T-cell (primary cell): ENCODE measurements at regions not wholly inside any gene's neighbourhood (a gene's known extent, or its start where the extent isn't known, plus 50 kb on each side); places are given as distances from the start of the nearest gene placed in this dataset.

Experiments used
- ATAC-seq, 4 experiments: fragments of 200-7000 bp in 3 of 4; fragments of 150-1000 bp in 1 of 4; cut with Tn5 transposase; replicated peaks in 1 of 4; 1 replicate in 3 of 4; 2 replicates in 1 of 4; pipeline ENCODE4 v1.10.0; 2021; ENCODE audit warnings: moderate library complexity in 3 of 4, mild to moderate bottlenecking in 2 of 4, moderate number of reproducible peaks in 1 of 4
- CTCF ChIA-PET, 2 donors: fragments of 300-600 bp; sonication (Branson Sonifier 250); formaldehyde crosslinking; loops; one replicate each; lab custom pipeline; 2022; ENCODE audit warnings: antibody characterized with exemption in 2 of 2; lab: Charles Lee
- POLR2A ChIA-PET, 2 donors: fragments of 300-600 bp; sonication (Branson Sonifier 250); formaldehyde crosslinking; loops; one replicate each; lab custom pipeline; 2022; ENCODE audit warnings: antibody characterized with exemption in 2 of 2; lab: Charles Lee
- DNase-seq, 35 experiments: peaks; one replicate each; pipeline versions ENCODE4 v3.0.0 to v3.0.0-alpha.2; 2013 to 2023
- H3K27ac ChIP-seq: one replicate; pipeline ENCODE4 v1.5.1; 2013; ENCODE audit warnings: low read length
- H3K27me3 ChIP-seq, 2 experiments: replicated peaks in 1 of 2; 1 replicate in 1 of 2; 2 replicates in 1 of 2; pipeline versions ENCODE4 v1.6.1 to v1.7.0; 2013; ENCODE audit warnings: low read length in 1 of 2, mixed read lengths in 1 of 2; ENCODE audit not compliant: control insufficient read depth in 2 of 2, insufficient read depth in 2 of 2; ENCODE audit errors: extremely low read depth in 1 of 2
- H3K36me3 ChIP-seq, 2 donors: 1 replicate in 1 of 2; 2 replicates in 1 of 2; pipeline versions ENCODE4 v1.6.1 to v1.7.0; 2013; ENCODE audit warnings: low read length in 1 of 2; ENCODE audit not compliant: control insufficient read depth in 2 of 2, insufficient read depth in 1 of 2; ENCODE audit errors: extremely low read depth in 1 of 2
- H3K4me1 ChIP-seq, 2 experiments: 1 replicate in 1 of 2; 2 replicates in 1 of 2; pipeline versions ENCODE4 v1.6.1 to v1.7.0; 2013; ENCODE audit warnings: low read length in 2 of 2, mixed read lengths in 1 of 2; ENCODE audit not compliant: insufficient read depth in 2 of 2, control insufficient read depth in 1 of 2; ENCODE audit errors: extremely low read depth in 1 of 2
- H3K4me3 ChIP-seq, 2 donors: 1 replicate in 1 of 2; 2 replicates in 1 of 2; pipeline versions ENCODE4 v1.5.1 to v1.7.0; 2013; ENCODE audit warnings: mild to moderate bottlenecking in 2 of 2, low read length in 1 of 2, moderate library complexity in 1 of 2; ENCODE audit not compliant: control insufficient read depth in 1 of 2; ENCODE audit errors: extremely low read depth in 1 of 2
- H3K9me3 ChIP-seq: 2 replicates; pipeline ENCODE4 v1.7.0; 2013
- H3K27ac Mint-ChIP-seq, 2 donors: one replicate each; pipeline ENCODE4 v1.8.0; 2020 to 2021; ENCODE audit warnings: mild to moderate bottlenecking in 2 of 2, mixed read lengths in 2 of 2
- H3K27me3 Mint-ChIP-seq, 2 donors: one replicate each; pipeline ENCODE4 v1.8.0; 2021 to 2022; ENCODE audit warnings: mixed read lengths in 2 of 2
- H3K36me3 Mint-ChIP-seq: one replicate; pipeline ENCODE4 v1.8.0; 2021; ENCODE audit warnings: mixed read lengths
- H3K4me1 Mint-ChIP-seq, 3 donors: one replicate each; pipeline ENCODE4 v1.8.0; 2020 to 2022; ENCODE audit warnings: mixed read lengths in 3 of 3, mild to moderate bottlenecking in 1 of 3
- H3K4me3 Mint-ChIP-seq, 3 donors: one replicate each; pipeline ENCODE4 v1.8.0; 2020 to 2022; ENCODE audit warnings: mild to moderate bottlenecking in 3 of 3, mixed read lengths in 3 of 3, moderate library complexity in 3 of 3
- H3K9me3 Mint-ChIP-seq, 3 donors: one replicate each; pipeline ENCODE4 v1.8.0; 2020 to 2022; ENCODE audit warnings: mixed read lengths in 3 of 3
- WGBS: methylation state at CpG from one replicate; pipeline ENCODE4 v1.1.5; 2013; ENCODE audit warnings: missing lambda C conversion rate; ENCODE audit not compliant: insufficient coverage; 5-methylcytosine and 5-hydroxymethylcytosine counted together

- ATAC-seq, result no peak
- Histone ChIP-seq H3K9me3 (no peaks in the 10 kb centered on the region), H3K4me1 (no peaks in the 10 kb centered on the region), H3K4me3 (no peak overlapping the region), H3K27ac (no peak overlapping the region), H3K36me3 (no peaks in the 10 kb centered on the region), H3K27me3 (peaks cover 0 to 2% of the 10 kb centered on the region in 2 experiments)
- 77% methylated on average over 2 of the region's 3 CpGs for WGBS
- no peak for DNase-seq
- CTCF ChIA-PET, result no interaction called here
- POLR2A ChIA-PET, result no interaction called here
- no peaks in the 10 kb centered on the region for H3K36me3 Mint-ChIP-seq
- peaks cover 3 to 18% of the 10 kb centered on the region in 2 donors for H3K27me3 Mint-ChIP-seq
- peaks cover 0 to 4% (median 0%) of the 10 kb centered on the region in 3 donors for H3K9me3 Mint-ChIP-seq
- H3K27ac Mint-ChIP-seq, result no peak overlapping the region
- H3K4me3 Mint-ChIP-seq, result no peak overlapping the region
- no peaks in the 10 kb centered on the region for H3K4me1 Mint-ChIP-seq
Measured at GRCh38 chr12:102708108-102708507, 208.9 kb downstream of the PAH start.

GRCh38 chr12:102702447-102703114 lies 214.5 kb downstream of the PAH start:
- ChIA-PET CTCF (interaction anchor here in 1 of 2 donors (0.6 kb wide), 1 partner anchor 545 kb away, joined by 5 read pairs; no protein-coding TSS in a partner anchor), POLR2A (no interaction called here)
- Histone ChIP-seq H3K27me3 (peaks cover 0 to 2% of the 10 kb centered on the region in 2 experiments), H3K4me1 (no peaks in the 10 kb centered on the region), H3K4me3 (no peak overlapping the region), H3K27ac (no peak overlapping the region), H3K9me3 (no peaks in the 10 kb centered on the region), H3K36me3 (no peaks in the 10 kb centered on the region)
- Mint-ChIP-seq H3K9me3 (peaks cover 0 to 9% (median 2%) of the 10 kb centered on the region in 3 donors), H3K36me3 (no peaks in the 10 kb centered on the region), H3K4me1 (no peaks in the 10 kb centered on the region), H3K27me3 (peaks cover 2 to 6% of the 10 kb centered on the region in 2 donors), H3K4me3 (no peak overlapping the region), H3K27ac (no peak overlapping the region)
- ATAC-seq (no peak), DNase-seq (peak in 5 of 35 experiments; percentile 2 to 35 (median 3))
- no CpG with 5 or more reads among the region's 6 CpGs for WGBS

- no peak for ATAC-seq
Measured at GRCh38 chr12:102696045-102696444, 215.7 kb upstream of the IGF1 start.

GRCh38 chr12:102694903-102695302 lies 214.5 kb upstream of the IGF1 start:
- Mint-ChIP-seq H3K27ac (no peak overlapping the region), H3K4me1 (no peaks in the 10 kb centered on the region), H3K27me3 (peaks cover 6 to 7% of the 10 kb centered on the region in 2 donors), H3K9me3 (peaks cover 0 to 3% (median 0%) of the 10 kb centered on the region in 3 donors), H3K4me3 (no peak overlapping the region), H3K36me3 (no peaks in the 10 kb centered on the region)
- Histone ChIP-seq H3K36me3 (no peaks in the 10 kb centered on the region), H3K4me3 (no peak overlapping the region), H3K4me1 (no peaks in the 10 kb centered on the region), H3K9me3 (no peaks in the 10 kb centered on the region), H3K27ac (no peak overlapping the region), H3K27me3 (peaks cover 0 to 10% of the 10 kb centered on the region in 2 experiments)
- DNase-seq, result no peak
- ChIA-PET POLR2A (no interaction called here), CTCF (no interaction called here)
- WGBS, result 88% methylated on average over 2 of the region's 2 CpGs
- ATAC-seq, result no peak

More at GRCh38 chr12:102696045-102696444, 215.7 kb upstream of the IGF1 start:
- CTCF ChIA-PET, result interaction anchor here in 1 of 2 donors (0.6 kb wide), 1 partner anchor 791 kb away, joined by 3 read pairs; no protein-coding TSS in a partner anchor
- H3K4me1 Mint-ChIP-seq, result no peaks in the 10 kb centered on the region
- H3K27me3 ChIP-seq, result peaks cover 0 to 10% of the 10 kb centered on the region in 2 experiments
- H3K4me3 ChIP-seq, result no peak overlapping the region
- peaks cover 6 to 7% of the 10 kb centered on the region in 2 donors for H3K27me3 Mint-ChIP-seq
- POLR2A ChIA-PET, result no interaction called here
- H3K9me3 Mint-ChIP-seq, result peaks cover 0 to 5% (median 3%) of the 10 kb centered on the region in 3 donors
- H3K4me3 Mint-ChIP-seq, result no peak overlapping the region
- H3K4me1 ChIP-seq, result no peaks in the 10 kb centered on the region
- no peak overlapping the region for H3K27ac ChIP-seq
- H3K36me3 Mint-ChIP-seq, result no peaks in the 10 kb centered on the region
- no peaks in the 10 kb centered on the region for H3K36me3 ChIP-seq
- no peaks in the 10 kb centered on the region for H3K9me3 ChIP-seq
- DNase-seq, result no peak
- H3K27ac Mint-ChIP-seq, result no peak overlapping the region

GRCh38 chr12:102691773-102692555 lies 211.6 kb upstream of the IGF1 start:
- H3K4me1 ChIP-seq, result no peaks in the 10 kb centered on the region
- H3K27me3 ChIP-seq, result peaks cover 0 to 10% of the 10 kb centered on the region in 2 experiments
- ChIA-PET CTCF (no interaction called here), POLR2A (no interaction called here)
- no peak for ATAC-seq
- WGBS, result no CpG with 5 or more reads among the region's 1 CpG
- no peaks in the 10 kb centered on the region for H3K4me1 Mint-ChIP-seq
- DNase-seq, result no peak
- H3K9me3 Mint-ChIP-seq, result peaks cover 0 to 3% (median 0%) of the 10 kb centered on the region in 3 donors
- no peak overlapping the region for H3K27ac ChIP-seq
- H3K4me3 ChIP-seq, result no peak overlapping the region
- no peaks in the 10 kb centered on the region for H3K36me3 ChIP-seq
- H3K4me3 Mint-ChIP-seq, result no peak overlapping the region
- no peaks in the 10 kb centered on the region for H3K9me3 ChIP-seq
- H3K27ac Mint-ChIP-seq, result no peak overlapping the region
- H3K27me3 Mint-ChIP-seq, result peaks cover 7 to 9% of the 10 kb centered on the region in 2 donors
- no peaks in the 10 kb centered on the region for H3K36me3 Mint-ChIP-seq

GRCh38 chr12:102690253-102690652 lies 209.9 kb upstream of the IGF1 start:
- H3K4me3 Mint-ChIP-seq, result no peak overlapping the region
- H3K27me3 Mint-ChIP-seq, result peaks cover 7 to 9% of the 10 kb centered on the region in 2 donors
- no peak for ATAC-seq
- H3K9me3 ChIP-seq, result no peaks in the 10 kb centered on the region
- no peaks in the 10 kb centered on the region for H3K36me3 Mint-ChIP-seq
- H3K4me1 Mint-ChIP-seq, result no peaks in the 10 kb centered on the region
- ChIA-PET POLR2A (no interaction called here), CTCF (no interaction called here)
- H3K36me3 ChIP-seq, result no peaks in the 10 kb centered on the region
- WGBS, result 100% methylated on average over 1 of the region's 2 CpGs
- H3K4me3 ChIP-seq, result no peak overlapping the region
- H3K4me1 ChIP-seq, result no peaks in the 10 kb centered on the region
- H3K27me3 ChIP-seq, result peaks cover 0 to 10% of the 10 kb centered on the region in 2 experiments
- no peak for DNase-seq
- no peak overlapping the region for H3K27ac ChIP-seq
- no peak overlapping the region for H3K27ac Mint-ChIP-seq
- H3K9me3 Mint-ChIP-seq, result peaks cover 0 to 3% (median 0%) of the 10 kb centered on the region in 3 donors
